MCF 10A (cell line): ENCODE measurements at regions not wholly inside any gene's neighbourhood (a gene's known extent, or its start where the extent isn't known, plus 50 kb on each side); places are given as distances from the start of the nearest gene placed in this dataset.

Source experiments
- BruUV-seq: library from RNA; stranded (reverse); fragments of 400-500 nt; replicated peaks from 2 replicates; lab custom pipeline; 2021; lab: Mats Ljungman, UMichigan
- CTCF ChIA-PET: fragments of 300-600 bp; sonication (Branson Sonifier 250); formaldehyde crosslinking; extraction: SDS; loops from one replicate; lab custom pipeline; 2021; ENCODE audit warnings: antibody characterized with exemption, inconsistent platforms; lab: Yijun Ruan, JAX
- POLR2A ChIA-PET: fragments of 300-600, 350-650 bp; sonication (Branson Sonifier 250); formaldehyde crosslinking; extraction: SDS; loops from one replicate; lab custom pipeline; 2020; ENCODE audit warnings: antibody characterized with exemption, inconsistent platforms; lab: Yijun Ruan, JAX
- DNase-seq: peaks from one replicate; pipeline ENCODE4 v3.0.0-alpha.2; 2018; ENCODE audit not compliant: unreplicated experiment
- H3K27ac Mint-ChIP-seq: one replicate; pipeline ENCODE4 v1.8.0; 2022; ENCODE audit warnings: mild to moderate bottlenecking, low read depth, mixed read lengths; ENCODE audit not compliant: unreplicated experiment
- H3K27me3 Mint-ChIP-seq: one replicate; pipeline ENCODE4 v1.8.0; 2022; ENCODE audit warnings: mixed read lengths; ENCODE audit not compliant: insufficient read depth, unreplicated experiment
- H3K36me3 Mint-ChIP-seq: one replicate; pipeline ENCODE4 v1.8.0; 2022; ENCODE audit warnings: mild to moderate bottlenecking, moderate library complexity, mixed read lengths; ENCODE audit not compliant: insufficient read depth, unreplicated experiment
- H3K4me1 Mint-ChIP-seq: one replicate; pipeline ENCODE4 v1.8.0; 2022; ENCODE audit warnings: mixed read lengths; ENCODE audit not compliant: insufficient read depth, unreplicated experiment
- H3K4me3 Mint-ChIP-seq: one replicate; pipeline ENCODE4 v1.8.0; 2022; ENCODE audit warnings: mild to moderate bottlenecking, moderate library complexity, mixed read lengths; ENCODE audit not compliant: unreplicated experiment
- H3K9me3 Mint-ChIP-seq: one replicate; pipeline ENCODE4 v1.8.0; 2022; ENCODE audit warnings: mixed read lengths; ENCODE audit not compliant: unreplicated experiment
- CTCF ChIP-seq: fragments of 200-600 bp; IDR thresholded peaks from one replicate; pipeline ENCODE4 v1.8.0; 2022; ENCODE audit warnings: antibody characterized with exemption, mild to moderate bottlenecking; ENCODE audit not compliant: unreplicated experiment
- intact Hi-C: fragments of 100-400 bp; cut with micrococcal nuclease; formaldehyde crosslinking; loops from 2 replicates; pipeline ENCODE4 v1.14.1; 2022

GRCh38 chr5:121285801-121286521 is 565.7 kb upstream of the FTMT start:
- no peaks in the 10 kb centered on the region for H3K36me3 Mint-ChIP-seq
- no peaks in the 10 kb centered on the region for H3K4me1 Mint-ChIP-seq
- H3K9me3 Mint-ChIP-seq: no peaks in the 10 kb centered on the region
- H3K4me3 Mint-ChIP-seq: no peak overlapping the region
- intact Hi-C loops: no loop called here
- ChIA-PET POLR2A (interaction anchor here (1.8 kb wide), 1 partner anchor 12 kb away, joined by 4 read pairs; no protein-coding TSS in a partner anchor), CTCF (no interaction called here)
- DNase-seq: no peak
- H3K27me3 Mint-ChIP-seq: no peaks in the 10 kb centered on the region
- H3K27ac Mint-ChIP-seq: no peak overlapping the region
- no peak for TF ChIP-seq CTCF
- no TSS peak for BruUV-seq

GRCh38 chr5:121288781-121289180 is 562.9 kb upstream of the FTMT start:
- ChIA-PET POLR2A (no interaction called here), CTCF (no interaction called here)
- BruUV-seq: no TSS peak
- H3K27ac Mint-ChIP-seq: no peak overlapping the region
- intact Hi-C loops: no loop called here
- no peak for DNase-seq
- TF ChIP-seq CTCF: no peak
- H3K4me1 Mint-ChIP-seq: no peaks in the 10 kb centered on the region
- no peaks in the 10 kb centered on the region for H3K27me3 Mint-ChIP-seq
- no peaks in the 10 kb centered on the region for H3K9me3 Mint-ChIP-seq
- no peak overlapping the region for H3K4me3 Mint-ChIP-seq
- H3K36me3 Mint-ChIP-seq: no peaks in the 10 kb centered on the region

GRCh38 chr5:121292664-121293063 is 559.0 kb upstream of the FTMT start:
- Mint-ChIP-seq H3K4me3 (no peak overlapping the region), H3K27me3 (no peaks in the 10 kb centered on the region), H3K27ac (no peak overlapping the region), H3K4me1 (no peaks in the 10 kb centered on the region), H3K9me3 (no peaks in the 10 kb centered on the region), H3K36me3 (no peaks in the 10 kb centered on the region)
- POLR2A ChIA-PET: no interaction called here
- no peak for DNase-seq
- no TSS peak for BruUV-seq
- intact Hi-C loops: no loop called here
- no peak for TF ChIP-seq CTCF
- CTCF ChIA-PET: no interaction called here

GRCh38 chr5:121296356-121296755 is 555.3 kb upstream of the FTMT start:
- no peaks in the 10 kb centered on the region for H3K36me3 Mint-ChIP-seq
- no peak overlapping the region for H3K27ac Mint-ChIP-seq
- CTCF ChIA-PET: no interaction called here
- no peak for TF ChIP-seq CTCF
- no peaks in the 10 kb centered on the region for H3K27me3 Mint-ChIP-seq
- intact Hi-C loops: no loop called here
- BruUV-seq: no TSS peak
- no peaks in the 10 kb centered on the region for H3K4me1 Mint-ChIP-seq
- POLR2A ChIA-PET: no interaction called here
- no peaks in the 10 kb centered on the region for H3K9me3 Mint-ChIP-seq
- no peak for DNase-seq
- H3K4me3 Mint-ChIP-seq: no peak overlapping the region
